Gastroesophageal sphincter (tissue), 3 donors: ENCODE measurements at regions not wholly inside any gene's neighbourhood (a gene's known extent, or its start where the extent isn't known, plus 50 kb on each side); places are given as distances from the start of the nearest gene placed in this dataset.

Experiments
- CTCF ChIP-seq, 4 experiments: fragments of 200-600 bp in 2 of 4; fragments of 450-650 bp in 2 of 4; sonication (generic) in 1 of 4; IDR thresholded peaks; one replicate each; pipeline ENCODE4 v1.5.1; 2017 to 2019; ENCODE audit warnings: antibody characterized with exemption in 4 of 4, mild to moderate bottlenecking in 2 of 4, moderate library complexity in 2 of 4
- EP300 ChIP-seq: sonication (generic); formaldehyde crosslinking; IDR thresholded peaks from one replicate; pipeline ENCODE4 v1.6.1; 2017; ENCODE audit warnings: antibody characterized with exemption, mild to moderate bottlenecking
- POLR2AphosphoS5 ChIP-seq: sonication (generic); formaldehyde crosslinking; IDR thresholded peaks from one replicate; pipeline ENCODE4 v1.6.1; 2017; ENCODE audit warnings: antibody characterized with exemption

GRCh38 chr2:234550056-234550455 is 53.2 kb upstream of the ARL4C start:
- TF ChIP-seq CTCF (IDR thresholded peaks at IDR 0.05), result no peak
- TF ChIP-seq POLR2AphosphoS5, result no peak
- no peak for TF ChIP-seq EP300
